MG63 (cell line): ENCODE measurements at regions not wholly inside any gene's neighbourhood (a gene's known extent, or its start where the extent isn't known, plus 50 kb on each side); places are given as distances from the start of the nearest gene placed in this dataset.
"Not testable (repeated sequence)": the region's sequence is repeated elsewhere in the genome, so short reads cannot be mapped to it uniquely, and the experiment has no call there.

Experiments used
- DNase-seq: peaks from one replicate; pipeline ENCODE4 v3.0.0-alpha.2; 2020
- H3K27me3 ChIP-seq: fragments of 250-450 bp; sonication (Bioruptor Pico); 2 replicates; pipeline ENCODE4 v1.5.1; 2020; ENCODE audit warnings: mild to moderate bottlenecking, moderate library complexity
- H3K36me3 ChIP-seq: fragments of 250-450 bp; sonication (Bioruptor Pico); 2 replicates; pipeline ENCODE4 v1.5.1; 2020; ENCODE audit warnings: mild to moderate bottlenecking, moderate library complexity
- H3K4me3 ChIP-seq: fragments of 250-450 bp; sonication (Bioruptor Pico); 2 replicates; pipeline ENCODE4 v1.5.1; 2020; ENCODE audit warnings: mild to moderate bottlenecking, moderate library complexity
- H3K9me3 ChIP-seq: fragments of 250-450 bp; sonication (Bioruptor Pico); 2 replicates; pipeline ENCODE4 v1.5.1; 2020; ENCODE audit warnings: mild to moderate bottlenecking, moderate library complexity

GRCh38 chr13:86608701-86609100 lies 809.5 kb upstream of the SLITRK6 start:
- Histone ChIP-seq H3K36me3 (no peaks in the 10 kb centered on the region), H3K4me3 (no peak overlapping the region), H3K9me3 (no peaks in the 10 kb centered on the region), H3K27me3 (no peaks in the 10 kb centered on the region)
- DNase-seq = no peak

DNA sequence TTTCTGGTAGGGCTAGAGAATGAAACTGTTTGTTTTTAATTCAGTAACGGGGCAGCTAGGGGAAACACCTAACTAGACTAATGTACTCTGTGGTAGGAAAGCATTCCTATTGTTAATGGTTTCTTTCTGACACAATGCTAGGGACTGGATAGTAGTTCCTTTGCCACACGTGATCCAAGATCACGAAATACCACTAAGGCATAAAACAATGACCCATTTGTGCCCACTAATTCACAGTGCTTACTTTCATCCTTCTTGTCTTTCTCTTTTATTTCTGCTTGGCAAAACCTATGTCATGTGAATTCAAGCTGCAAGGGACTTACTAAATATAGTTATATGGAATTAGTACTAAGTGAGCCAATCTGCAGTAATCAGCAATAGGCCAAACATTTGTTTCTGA lies 834.1 kb upstream of the SLITRK6 start:
- DNase-seq = no peak
- Histone ChIP-seq H3K4me3 (no peak overlapping the region), H3K9me3 (no peaks in the 10 kb centered on the region), H3K36me3 (no peaks in the 10 kb centered on the region), H3K27me3 (no peaks in the 10 kb centered on the region)

DNA sequence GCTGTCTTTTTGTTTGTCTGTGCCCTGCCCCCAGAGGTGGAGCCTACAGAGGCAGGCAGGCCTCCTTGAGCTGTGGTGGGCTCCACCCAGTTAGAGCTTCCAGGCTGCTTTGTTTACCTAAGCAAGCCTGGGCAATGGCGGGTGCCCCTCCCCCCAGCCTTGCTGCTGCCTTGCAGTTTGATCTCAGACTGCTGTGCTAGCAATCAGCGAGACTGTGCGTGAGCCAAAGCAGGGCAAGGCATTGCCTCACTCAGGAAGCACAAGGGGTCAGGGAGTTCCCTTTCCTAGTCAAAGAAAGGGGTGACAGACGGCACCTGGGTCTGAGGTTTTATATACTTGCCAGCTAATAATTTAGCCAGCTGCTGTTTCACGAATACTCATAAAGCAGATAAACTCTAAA lies 852.0 kb upstream of the SLITRK6 start:
- not testable (repeated sequence) for DNase-seq, H3K27me3 ChIP-seq, H3K4me3 ChIP-seq, H3K9me3 ChIP-seq, H3K36me3 ChIP-seq

DNA sequence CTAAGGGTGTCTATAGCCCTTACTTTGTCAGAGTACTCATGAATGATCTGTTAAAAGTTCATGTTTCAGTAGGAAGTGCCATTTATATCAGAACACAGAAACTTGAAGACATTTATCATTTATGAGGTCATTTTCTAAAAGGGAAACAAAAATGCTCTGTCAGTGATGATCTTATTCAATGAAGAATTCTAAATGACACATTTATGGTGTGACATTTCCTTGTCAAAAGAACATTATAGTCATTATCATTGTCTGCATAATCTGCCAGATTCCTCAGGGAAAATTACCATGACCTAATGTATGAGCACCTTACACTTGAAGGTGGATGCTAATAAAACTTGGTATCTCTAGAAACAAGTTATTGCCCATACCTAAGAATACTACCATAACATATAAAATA lies 853.8 kb upstream of the SLITRK6 start:
- H3K4me3 ChIP-seq = no peak overlapping the region
- no peak for DNase-seq
- no peaks in the 10 kb centered on the region for H3K27me3 ChIP-seq
- no peaks in the 10 kb centered on the region for H3K9me3 ChIP-seq
- no peaks in the 10 kb centered on the region for H3K36me3 ChIP-seq

GRCh38 chr13:86655561-86655960 lies 856.3 kb upstream of the SLITRK6 start:
- Histone ChIP-seq H3K27me3 (no peaks in the 10 kb centered on the region), H3K9me3 (no peaks in the 10 kb centered on the region), H3K4me3 (no peak overlapping the region), H3K36me3 (no peaks in the 10 kb centered on the region)
- DNase-seq = no peak

- no peaks in the 10 kb centered on the region for H3K36me3 ChIP-seq
- no peaks in the 10 kb centered on the region for H3K9me3 ChIP-seq
- DNase-seq = no peak
- no peak overlapping the region for H3K4me3 ChIP-seq
- no peaks in the 10 kb centered on the region for H3K27me3 ChIP-seq
Observed at GRCh38 chr13:86660090-86660489, 860.9 kb upstream of the SLITRK6 start.

GRCh38 chr13:86665842-86666241 lies 866.6 kb upstream of the SLITRK6 start:
- no peaks in the 10 kb centered on the region for H3K36me3 ChIP-seq
- DNase-seq = no peak

DNA sequence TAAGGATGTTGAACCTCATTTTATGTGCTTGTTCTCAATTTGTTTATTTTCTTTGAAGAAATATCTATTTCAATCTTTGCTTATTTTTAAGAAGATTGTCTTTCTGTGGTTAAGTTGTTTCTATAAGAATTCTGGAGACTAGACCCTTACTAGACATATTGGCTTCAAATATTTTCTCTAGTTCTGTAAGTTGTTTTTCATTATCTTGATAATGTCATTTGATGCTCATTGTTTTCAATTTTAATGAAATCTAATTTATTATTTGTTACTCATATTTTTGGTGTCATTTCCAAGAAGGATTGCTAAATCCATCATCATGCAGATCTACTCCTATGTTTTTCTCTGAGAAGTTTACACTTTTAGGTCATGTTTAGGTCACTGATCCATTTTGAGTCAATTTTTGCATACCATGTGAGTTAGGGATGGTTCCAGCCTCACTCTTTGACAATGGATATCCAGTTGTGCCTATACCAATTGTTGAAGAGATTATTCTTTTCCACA lies 874.8 kb upstream of the SLITRK6 start:
- Histone ChIP-seq H3K27me3 (no peaks in the 10 kb centered on the region), H3K9me3 (no peaks in the 10 kb centered on the region), H3K4me3 (no peak overlapping the region), H3K36me3 (no peaks in the 10 kb centered on the region)
- no peak for DNase-seq

More at GRCh38 chr13:86665842-86666241, 866.6 kb upstream of the SLITRK6 start:
- no peaks in the 10 kb centered on the region for H3K9me3 ChIP-seq
- no peak overlapping the region for H3K4me3 ChIP-seq
- H3K27me3 ChIP-seq = no peaks in the 10 kb centered on the region

- H3K4me3 ChIP-seq = no peak overlapping the region
- no peaks in the 10 kb centered on the region for H3K36me3 ChIP-seq
- no peaks in the 10 kb centered on the region for H3K27me3 ChIP-seq
- H3K9me3 ChIP-seq = no peaks in the 10 kb centered on the region
- no peak for DNase-seq
Observed at GRCh38 chr13:86681223-86681622, 882.0 kb upstream of the SLITRK6 start.

- DNase-seq = no peak
Observed at GRCh38 chr13:86684402-86684801, 885.2 kb upstream of the SLITRK6 start.

GRCh38 chr13:86689911-86690310 lies 890.7 kb upstream of the SLITRK6 start:
- Histone ChIP-seq H3K36me3 (no peaks in the 10 kb centered on the region), H3K27me3 (no peaks in the 10 kb centered on the region), H3K9me3 (no peaks in the 10 kb centered on the region), H3K4me3 (no peak overlapping the region)
- DNase-seq = no peak

More at GRCh38 chr13:86684402-86684801, 885.2 kb upstream of the SLITRK6 start:
- no peaks in the 10 kb centered on the region for H3K36me3 ChIP-seq
- H3K4me3 ChIP-seq = no peak overlapping the region
- no peaks in the 10 kb centered on the region for H3K27me3 ChIP-seq
- H3K9me3 ChIP-seq = no peaks in the 10 kb centered on the region

DNA sequence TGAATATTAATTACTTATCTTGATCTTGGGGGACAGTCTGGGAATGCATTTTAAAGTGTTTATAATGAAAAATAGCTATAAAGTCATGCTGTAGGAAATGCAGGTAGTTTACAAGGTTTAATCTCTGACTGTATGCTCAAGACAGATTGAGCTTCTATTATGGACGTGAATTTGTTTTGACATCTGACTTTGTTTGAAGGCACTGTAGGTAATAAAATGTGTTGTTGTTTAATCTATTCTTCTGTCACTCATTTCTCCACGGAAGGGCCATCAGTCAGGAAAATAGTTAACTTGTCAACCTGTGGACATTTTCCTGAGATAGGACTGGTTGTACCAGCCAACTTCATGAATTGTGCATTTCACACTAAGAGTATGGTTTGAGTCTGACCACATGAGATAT lies 893.1 kb upstream of the SLITRK6 start:
- H3K4me3 ChIP-seq = no peak overlapping the region
- H3K9me3 ChIP-seq = no peaks in the 10 kb centered on the region
- no peak for DNase-seq

GRCh38 chr13:86710013-86710412 lies 910.8 kb upstream of the SLITRK6 start:
- Histone ChIP-seq H3K4me3 (no peak overlapping the region), H3K36me3 (no peaks in the 10 kb centered on the region), H3K9me3 (no peaks in the 10 kb centered on the region), H3K27me3 (no peaks in the 10 kb centered on the region)
- no peak for DNase-seq

More for the DNA sequence above, 893.1 kb upstream of the SLITRK6 start:
- H3K36me3 ChIP-seq = no peaks in the 10 kb centered on the region
- no peaks in the 10 kb centered on the region for H3K27me3 ChIP-seq

- no peaks in the 10 kb centered on the region for H3K27me3 ChIP-seq
- no peak for DNase-seq
- no peaks in the 10 kb centered on the region for H3K36me3 ChIP-seq
- no peaks in the 10 kb centered on the region for H3K9me3 ChIP-seq
- no peak overlapping the region for H3K4me3 ChIP-seq
Observed at GRCh38 chr13:86710896-86711295, 911.7 kb upstream of the SLITRK6 start.

- no peaks in the 10 kb centered on the region for H3K36me3 ChIP-seq
- no peak for DNase-seq
- H3K9me3 ChIP-seq = no peaks in the 10 kb centered on the region
- no peak overlapping the region for H3K4me3 ChIP-seq
- H3K27me3 ChIP-seq = no peaks in the 10 kb centered on the region
Observed at GRCh38 chr13:86714495-86714894, 915.3 kb upstream of the SLITRK6 start.

DNA sequence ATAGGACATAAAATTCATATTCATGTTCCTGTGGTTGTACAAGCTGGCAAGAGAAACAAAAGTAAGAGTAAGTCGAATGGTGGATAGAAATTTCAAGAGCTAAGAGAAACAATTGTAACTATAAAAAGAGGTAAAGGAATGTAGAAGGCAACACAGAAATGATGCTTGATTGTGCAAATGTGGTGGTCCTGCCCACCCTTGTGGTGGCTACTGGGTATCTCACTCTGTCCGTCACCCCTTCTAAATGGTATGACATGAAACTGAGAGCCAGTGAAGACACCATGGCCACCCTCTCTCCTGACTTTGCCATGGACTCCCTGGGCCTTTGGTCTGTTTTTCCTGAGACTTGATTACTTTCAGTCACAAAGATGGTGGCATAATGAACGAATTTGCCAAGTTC lies 925.9 kb upstream of the SLITRK6 start:
- Histone ChIP-seq H3K27me3 (no peaks in the 10 kb centered on the region), H3K9me3 (no peaks in the 10 kb centered on the region), H3K36me3 (no peaks in the 10 kb centered on the region), H3K4me3 (no peak overlapping the region)
- DNase-seq = no peak

- Histone ChIP-seq H3K36me3 (no peaks in the 10 kb centered on the region), H3K9me3 (no peaks in the 10 kb centered on the region), H3K27me3 (no peaks in the 10 kb centered on the region), H3K4me3 (no peak overlapping the region)
- DNase-seq = no peak
Observed at GRCh38 chr13:86729206-86729605, 930.0 kb upstream of the SLITRK6 start.

DNA sequence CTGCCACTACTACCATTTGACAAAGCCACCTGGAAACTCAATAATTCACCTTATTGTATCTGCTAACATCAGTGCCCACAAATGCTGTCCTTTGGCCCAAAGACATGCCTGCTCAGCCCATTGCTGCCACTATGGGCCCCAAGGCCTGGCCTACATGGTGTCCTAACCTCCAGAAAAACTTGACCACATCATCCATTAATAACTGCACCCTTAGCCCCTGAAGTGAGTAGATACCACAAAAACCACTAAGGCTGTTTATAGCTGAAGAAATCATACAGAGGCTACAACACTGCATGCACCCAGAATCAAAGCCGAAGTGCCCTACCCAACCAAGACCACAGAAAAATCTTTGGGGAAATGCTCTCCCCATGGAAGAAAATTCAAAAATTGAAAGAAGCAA lies 932.8 kb upstream of the SLITRK6 start:
- no peak overlapping the region for H3K4me3 ChIP-seq
- H3K9me3 ChIP-seq = no peaks in the 10 kb centered on the region
- H3K27me3 ChIP-seq = no peaks in the 10 kb centered on the region
- no peak for DNase-seq
- no peaks in the 10 kb centered on the region for H3K36me3 ChIP-seq

DNA sequence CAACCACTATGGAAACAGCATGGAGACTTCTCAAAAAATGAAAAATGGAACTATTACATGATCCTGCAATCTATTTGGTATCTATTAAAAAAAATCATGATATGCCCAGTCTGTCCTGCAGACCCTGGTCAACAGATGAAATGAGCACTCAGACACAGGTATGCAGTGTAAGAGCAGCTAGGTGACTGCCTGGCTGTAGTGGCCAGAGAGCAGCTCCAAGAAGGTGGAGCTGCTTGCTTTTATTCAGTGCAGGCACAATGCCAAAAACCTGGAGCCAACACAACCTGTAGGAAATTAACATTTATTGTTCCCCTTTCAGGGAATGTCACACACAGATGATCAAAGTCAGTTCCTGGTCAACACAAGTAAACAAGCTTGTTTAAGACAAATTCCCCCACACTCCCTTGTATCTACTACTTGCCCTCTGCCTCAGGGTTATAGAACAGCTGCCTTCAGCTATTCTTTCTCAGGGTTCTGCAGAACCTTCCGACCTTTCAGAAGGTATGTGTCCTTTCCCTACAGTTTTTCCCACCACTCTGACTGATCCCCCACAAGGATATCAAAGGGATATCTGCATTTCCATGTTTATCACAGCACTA lies 933.7 kb upstream of the SLITRK5 start:
- no peak for DNase-seq
- no peaks in the 10 kb centered on the region for H3K9me3 ChIP-seq
- H3K36me3 ChIP-seq = no peaks in the 10 kb centered on the region
- no peaks in the 10 kb centered on the region for H3K27me3 ChIP-seq
- H3K4me3 ChIP-seq = no peak overlapping the region
